ENCODE measurements at regions not wholly inside any gene's neighbourhood (a gene's known extent, or its start where the extent isn't known, plus 50 kb on each side); places are given as distances from the start of the nearest gene placed in this dataset.

GRCh38 chr7:10117815-10118214 is 855.9 kb upstream of the PHF14 start:
- no peak for DNase-seq (ENCODE audit: low read depth, low spot score)

- peak; percentile 72 for DNase-seq (ENCODE audit: low read depth, low spot score)
Observed at GRCh38 chr7:10120936-10121335, 852.7 kb upstream of the PHF14 start.

GRCh38 chr7:10121631-10122030 is 852.0 kb upstream of the PHF14 start:
- peak; percentile 31 for DNase-seq (ENCODE audit: low read depth, low spot score)

- DNase-seq (ENCODE audit: low read depth, low spot score), result peak; percentile 65
Observed at GRCh38 chr7:10122551-10123100, 851.0 kb upstream of the PHF14 start.

- peak; percentile 48 for DNase-seq (ENCODE audit: low read depth, low spot score)
Observed at GRCh38 chr7:10128748-10129147, 844.9 kb upstream of the PHF14 start.

- DNase-seq (ENCODE audit: low read depth, low spot score), result no peak
Observed at GRCh38 chr7:10138087-10138854, 835.4 kb upstream of the PHF14 start.

- DNase-seq (ENCODE audit: low read depth, low spot score), result no peak
Observed at GRCh38 chr7:10146271-10146670, 827.4 kb upstream of the PHF14 start.

- peak; percentile 42 for DNase-seq (ENCODE audit: low read depth, low spot score)
Observed at GRCh38 chr7:10156972-10157371, 816.7 kb upstream of the PHF14 start.

- no peak for DNase-seq (ENCODE audit: low read depth, low spot score)
Observed at GRCh38 chr7:10181996-10182395, 791.7 kb upstream of the PHF14 start.

- no peak for DNase-seq (ENCODE audit: low read depth, low spot score)
Observed at GRCh38 chr7:10192074-10192473, 781.6 kb upstream of the PHF14 start.

- DNase-seq (ENCODE audit: low read depth, low spot score), result peak; percentile 37
Observed at GRCh38 chr7:10205696-10206095, 768.0 kb upstream of the PHF14 start.

GRCh38 chr7:10210000-10210399 is 763.7 kb upstream of the PHF14 start:
- DNase-seq (ENCODE audit: low read depth, low spot score), result no peak

- no peak for DNase-seq (ENCODE audit: low read depth, low spot score)
Observed at GRCh38 chr7:10211016-10211415, 762.7 kb upstream of the PHF14 start.

- no peak for DNase-seq (ENCODE audit: low read depth, low spot score)
Observed at GRCh38 chr7:10211861-10212260, 761.8 kb upstream of the PHF14 start.

GRCh38 chr7:10212649-10213048 is 761.0 kb upstream of the PHF14 start:
- peak; percentile 51 for DNase-seq (ENCODE audit: low read depth, low spot score)

GRCh38 chr7:10216462-10216861 is 757.2 kb upstream of the PHF14 start:
- DNase-seq (ENCODE audit: low read depth, low spot score), result no peak

GRCh38 chr7:10221084-10221483 is 752.6 kb upstream of the PHF14 start:
- DNase-seq (ENCODE audit: low read depth, low spot score), result no peak

- DNase-seq (ENCODE audit: low read depth, low spot score), result no peak
Observed at GRCh38 chr7:10222976-10223375, 750.7 kb upstream of the PHF14 start.

- no peak for DNase-seq (ENCODE audit: low read depth, low spot score)
Observed at GRCh38 chr7:10225275-10225674, 748.4 kb upstream of the PHF14 start.

- peak; percentile 78 for DNase-seq (ENCODE audit: low read depth, low spot score)
Observed at GRCh38 chr7:10237306-10237705, 736.4 kb upstream of the PHF14 start.

GRCh38 chr7:10238641-10239040 is 735.0 kb upstream of the PHF14 start:
- no peak for DNase-seq (ENCODE audit: low read depth, low spot score)

GRCh38 chr7:10239695-10240345 is 733.9 kb upstream of the PHF14 start:
- DNase-seq (ENCODE audit: low read depth, low spot score), result peak; percentile 29

GRCh38 chr7:10245406-10245805 is 728.3 kb upstream of the PHF14 start:
- DNase-seq (ENCODE audit: low read depth, low spot score), result no peak
